ENCODE measurements at regions not wholly inside any gene's neighbourhood (a gene's known extent, or its start where the extent isn't known, plus 50 kb on each side); places are given as distances from the start of the nearest gene placed in this dataset.

- TF ChIP-seq POLR2A (IDR thresholded peaks at IDR 0.05; ENCODE audit: borderline replicate concordance, extremely low read depth, insufficient read depth, insufficient read length) (no peak), REST (IDR thresholded peaks at IDR 0.05; ENCODE audit: low read depth) (no peak), FOSL1 (IDR thresholded peaks at IDR 0.05; ENCODE audit: low read depth) (no peak)
These were observed 527.9 kb downstream of the NPHP4 start (continued) for GRCh38 chr1:5464366-5464765.

DNA sequence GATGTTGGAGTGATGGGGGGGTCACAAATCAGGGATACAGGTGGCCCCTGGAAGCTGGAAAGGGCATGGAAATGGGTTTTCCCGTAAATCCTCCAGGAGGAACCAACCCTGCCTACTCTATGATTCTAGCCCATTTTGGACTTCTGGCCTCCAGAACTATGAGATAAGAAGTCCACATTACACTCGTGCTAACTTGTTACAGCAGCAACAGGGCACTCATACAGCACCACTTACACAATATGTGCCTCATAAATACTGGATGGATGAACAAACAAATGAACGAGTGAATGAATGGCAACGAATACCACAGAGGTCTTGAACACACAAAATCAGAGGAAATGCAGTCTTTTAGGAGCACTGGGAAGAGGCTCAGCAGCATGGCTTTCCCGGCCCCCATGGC lies 531.3 kb downstream of the NPHP4 start:
- Histone ChIP-seq H3K9me2 (ENCODE audit: insufficient read depth) (no peaks in the 10 kb centered on the region), H3K27ac (ENCODE audit: low read depth, low read length) (no peak overlapping the region), H4K20me1 (ENCODE audit: insufficient read depth) (no peaks in the 10 kb centered on the region), H3K9ac (ENCODE audit: low read length) (no peak overlapping the region), H2AFZ (ENCODE audit: low read depth, low read length, poor library complexity, severe bottlenecking) (no peak overlapping the region), H3K79me2 (ENCODE audit: insufficient read depth, low read length) (no peaks in the 10 kb centered on the region), H3K27me3 (ENCODE audit: insufficient read depth, low read length) (0 out of 2 replicates have a peak, but pooled peaks cover 8% of the 10 kb centered on the region), H3K9me3 (ENCODE audit: control insufficient read depth in 1 of 2, insufficient read depth in 1 of 2, low read depth in 1 of 2, low read length in 2 of 2) (no peaks in the 10 kb centered on the region), H3K4me1 (ENCODE audit: control insufficient read depth in 1 of 2, insufficient read depth in 2 of 2, low read length in 2 of 2) (no peaks in the 10 kb centered on the region), H3K4me3 (replicated peaks in 1 of 2; ENCODE audit: low read depth in 1 of 2, low read length in 2 of 2) (no peak overlapping the region), H3K4me2 (ENCODE audit: low read length) (no peak overlapping the region), H3K36me3 (ENCODE audit: control insufficient read depth in 1 of 2, insufficient read depth in 2 of 2, low read length in 2 of 2) (no peaks in the 10 kb centered on the region)
- POLR2A ChIA-PET = no interaction called here
- ATAC-seq (no peak), DNase-seq (ENCODE audit: low read depth, low spot score) (no peak)
- no peak for TF ChIP-seq ELF1 (IDR thresholded peaks at IDR 0.05; ENCODE audit: borderline replicate concordance, low read depth)
- TF ChIP-seq FOSL1 (IDR thresholded peaks at IDR 0.05; ENCODE audit: low read depth) = no peak
- no peak for TF ChIP-seq ZBTB33 (IDR thresholded peaks at IDR 0.05; ENCODE audit: extremely low read depth, insufficient replicate concordance, low read length)
- no peak for TF ChIP-seq POLR2A (IDR thresholded peaks at IDR 0.05; ENCODE audit: borderline replicate concordance, extremely low read depth, insufficient read depth, insufficient read length)
- TF ChIP-seq TCF7L2 (IDR thresholded peaks at IDR 0.05; ENCODE audit: borderline replicate concordance, extremely low read depth, insufficient read depth, insufficient read length) = no peak
- TF ChIP-seq SIN3A (IDR thresholded peaks at IDR 0.05; ENCODE audit: low read depth) = no peak
- no peak for TF ChIP-seq REST (IDR thresholded peaks at IDR 0.05; ENCODE audit: low read depth)
- TF ChIP-seq, protein P1, sequence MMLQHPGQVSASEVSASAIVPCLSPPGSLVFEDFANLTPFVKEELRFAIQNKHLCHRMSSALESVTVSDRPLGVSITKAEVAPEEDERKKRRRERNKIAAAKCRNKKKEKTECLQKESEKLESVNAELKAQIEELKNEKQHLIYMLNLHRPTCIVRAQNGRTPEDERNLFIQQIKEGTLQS (IDR thresholded peaks at IDR 0.05) = no peak
- TF ChIP-seq JUND (IDR thresholded peaks at IDR 0.05) = no peak
- TF ChIP-seq CEBPB (IDR thresholded peaks at IDR 0.05; ENCODE audit: low read depth) = no peak
- TF ChIP-seq MAX (IDR thresholded peaks at IDR 0.05) = no peak
- intact Hi-C loops (cut with micrococcal nuclease) = no loop called here
- RAD21 ChIA-PET (ENCODE audit: low non-redundant PET in 1 of 2, low total read pairs in 2 of 2, uncharacterized antibody in 2 of 2, unreplicated experiment in 2 of 2) = no interaction called here
- no TSS peak for BruUV-seq (replicated peaks)
- CTCF ChIA-PET = no interaction called here

Data from HCT116 (cell line).